MM.1S (cell line): ENCODE measurements at regions not wholly inside any gene's neighbourhood (a gene's known extent, or its start where the extent isn't known, plus 50 kb on each side); places are given as distances from the start of the nearest gene placed in this dataset.

Source experiments
- EZH2phosphoT487 ChIP-seq: fragments of 300-600 bp; sonication (generic); IDR thresholded peaks from 2 replicates; pipeline ENCODE4 v1.6.1; 2018; ENCODE audit warnings: antibody characterized with exemption, low read length
- TF ChIP-seq, protein P1 (sequence below): fragments of 300-600 bp; sonication (generic); IDR thresholded peaks from 2 replicates; pipeline ENCODE4 v1.5.1; 2016; ENCODE audit warnings: antibody characterized with exemption, low read length, mixed read lengths

- TF ChIP-seq, protein P1, sequence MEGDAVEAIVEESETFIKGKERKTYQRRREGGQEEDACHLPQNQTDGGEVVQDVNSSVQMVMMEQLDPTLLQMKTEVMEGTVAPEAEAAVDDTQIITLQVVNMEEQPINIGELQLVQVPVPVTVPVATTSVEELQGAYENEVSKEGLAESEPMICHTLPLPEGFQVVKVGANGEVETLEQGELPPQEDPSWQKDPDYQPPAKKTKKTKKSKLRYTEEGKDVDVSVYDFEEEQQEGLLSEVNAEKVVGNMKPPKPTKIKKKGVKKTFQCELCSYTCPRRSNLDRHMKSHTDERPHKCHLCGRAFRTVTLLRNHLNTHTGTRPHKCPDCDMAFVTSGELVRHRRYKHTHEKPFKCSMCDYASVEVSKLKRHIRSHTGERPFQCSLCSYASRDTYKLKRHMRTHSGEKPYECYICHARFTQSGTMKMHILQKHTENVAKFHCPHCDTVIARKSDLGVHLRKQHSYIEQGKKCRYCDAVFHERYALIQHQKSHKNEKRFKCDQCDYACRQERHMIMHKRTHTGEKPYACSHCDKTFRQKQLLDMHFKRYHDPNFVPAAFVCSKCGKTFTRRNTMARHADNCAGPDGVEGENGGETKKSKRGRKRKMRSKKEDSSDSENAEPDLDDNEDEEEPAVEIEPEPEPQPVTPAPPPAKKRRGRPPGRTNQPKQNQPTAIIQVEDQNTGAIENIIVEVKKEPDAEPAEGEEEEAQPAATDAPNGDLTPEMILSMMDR = no peak
- TF ChIP-seq EZH2phosphoT487 = no peak
Observed at GRCh38 chr18:42446195-42446594, 491.2 kb downstream of the PIK3C3 start.
